ENCODE measurements at regions not wholly inside any gene's neighbourhood (a gene's known extent, or its start where the extent isn't known, plus 50 kb on each side); places are given as distances from the start of the nearest gene placed in this dataset.

GRCh38 chr2:216299588-216299987 is 72.7 kb downstream of the MARCHF4 start:
- no peak for DNase-seq (ENCODE audit: low spot score)
- Mint-ChIP-seq H3K4me3 (ENCODE audit: low read depth) (no peak overlapping the region), H3K27ac (no peak overlapping the region)

GRCh38 chr2:216298719-216299495 is 73.4 kb downstream of the MARCHF4 start:
- intact Hi-C loops (cut with micrococcal nuclease) = no loop called here
- Mint-ChIP-seq H3K36me3 (ENCODE audit: low read depth) (no peaks in the 10 kb centered on the region), H3K27me3 (ENCODE audit: low read depth) (peaks cover 6% of the 10 kb centered on the region)

More at GRCh38 chr2:216299588-216299987, 72.7 kb downstream of the MARCHF4 start:
- intact Hi-C loops (cut with micrococcal nuclease) = no loop called here
- H3K4me1 Mint-ChIP-seq (ENCODE audit: low read depth) = peaks cover 3% of the 10 kb centered on the region
- no peaks in the 10 kb centered on the region for H3K36me3 Mint-ChIP-seq (ENCODE audit: low read depth)
- H3K27me3 Mint-ChIP-seq (ENCODE audit: low read depth) = peaks cover 6% of the 10 kb centered on the region
- H3K9me3 Mint-ChIP-seq = no peaks in the 10 kb centered on the region

DNA sequence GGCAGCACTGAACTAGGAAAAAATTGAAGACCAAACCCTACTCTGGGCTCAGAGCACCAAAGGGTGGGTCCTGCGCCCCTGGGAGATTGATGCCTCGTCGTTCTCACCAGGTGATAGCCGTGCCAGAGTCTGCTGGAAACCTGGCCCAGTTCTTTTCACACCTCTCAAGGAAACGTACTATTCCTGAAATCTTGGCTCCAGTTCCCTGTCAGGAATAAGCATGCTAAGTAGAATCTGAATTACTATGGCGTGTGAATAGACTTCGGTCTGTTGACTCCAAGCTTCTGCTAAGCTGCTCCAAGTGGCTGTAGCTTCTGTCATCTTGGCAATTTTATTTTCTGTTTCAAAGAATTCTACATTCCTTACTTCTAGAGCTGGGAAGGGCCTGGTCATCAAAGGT is 75.4 kb downstream of the MARCHF4 start:
- Mint-ChIP-seq H3K9me3 (no peaks in the 10 kb centered on the region), H3K4me1 (ENCODE audit: low read depth) (peaks cover 3% of the 10 kb centered on the region), H3K36me3 (ENCODE audit: low read depth) (no peaks in the 10 kb centered on the region), H3K27me3 (ENCODE audit: low read depth) (peaks cover 7% of the 10 kb centered on the region), H3K27ac (no peak overlapping the region), H3K4me3 (ENCODE audit: low read depth) (no peak overlapping the region)
- intact Hi-C loops (cut with micrococcal nuclease) = no loop called here
- DNase-seq (ENCODE audit: low spot score) = no peak

More at GRCh38 chr2:216298719-216299495, 73.4 kb downstream of the MARCHF4 start:
- Mint-ChIP-seq H3K9me3 (no peaks in the 10 kb centered on the region), H3K4me1 (ENCODE audit: low read depth) (peaks cover 3% of the 10 kb centered on the region), H3K4me3 (ENCODE audit: low read depth) (no peak overlapping the region), H3K27ac (no peak overlapping the region)
- no peak for DNase-seq (ENCODE audit: low spot score)

DNA sequence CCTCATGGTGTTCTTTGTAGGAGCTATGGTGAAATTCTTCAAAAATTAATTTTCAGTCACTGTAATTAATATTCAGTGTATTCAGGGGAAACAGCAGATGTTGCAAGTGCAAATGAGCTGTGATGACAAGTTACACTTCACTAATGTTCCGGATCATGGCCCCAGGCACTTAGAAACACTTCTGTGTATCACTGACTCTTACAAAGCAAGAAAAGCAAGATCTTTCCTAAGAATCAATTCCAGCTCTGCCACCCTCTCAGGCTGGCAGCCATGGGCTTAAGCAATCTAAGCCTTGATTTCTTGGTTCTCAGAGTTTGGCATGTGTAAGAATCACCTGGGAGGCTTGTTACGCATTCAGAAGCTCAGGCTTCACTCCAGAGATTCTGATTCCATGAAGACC is 78.0 kb downstream of the MARCHF4 start:
- no peak overlapping the region for H3K27ac Mint-ChIP-seq
- no peak for DNase-seq (ENCODE audit: low spot score)
- no peaks in the 10 kb centered on the region for H3K9me3 Mint-ChIP-seq
- H3K4me1 Mint-ChIP-seq (ENCODE audit: low read depth) = peaks cover 3% of the 10 kb centered on the region
- H3K36me3 Mint-ChIP-seq (ENCODE audit: low read depth) = no peaks in the 10 kb centered on the region
- peaks cover 1% of the 10 kb centered on the region for H3K27me3 Mint-ChIP-seq (ENCODE audit: low read depth)
- no peak overlapping the region for H3K4me3 Mint-ChIP-seq (ENCODE audit: low read depth)
- intact Hi-C loops (cut with micrococcal nuclease) = no loop called here

- DNase-seq (ENCODE audit: low spot score) = no peak
- peaks cover 1% of the 10 kb centered on the region for H3K27me3 Mint-ChIP-seq (ENCODE audit: low read depth)
- no peak overlapping the region for H3K27ac Mint-ChIP-seq
- H3K36me3 Mint-ChIP-seq (ENCODE audit: low read depth) = no peaks in the 10 kb centered on the region
- intact Hi-C loops (cut with micrococcal nuclease) = no loop called here
- no peak overlapping the region for H3K4me3 Mint-ChIP-seq (ENCODE audit: low read depth)
- peaks cover 3% of the 10 kb centered on the region for H3K4me1 Mint-ChIP-seq (ENCODE audit: low read depth)
- no peaks in the 10 kb centered on the region for H3K9me3 Mint-ChIP-seq
Measured at GRCh38 chr2:216293883-216294282, 78.4 kb downstream of the MARCHF4 start.

DNA sequence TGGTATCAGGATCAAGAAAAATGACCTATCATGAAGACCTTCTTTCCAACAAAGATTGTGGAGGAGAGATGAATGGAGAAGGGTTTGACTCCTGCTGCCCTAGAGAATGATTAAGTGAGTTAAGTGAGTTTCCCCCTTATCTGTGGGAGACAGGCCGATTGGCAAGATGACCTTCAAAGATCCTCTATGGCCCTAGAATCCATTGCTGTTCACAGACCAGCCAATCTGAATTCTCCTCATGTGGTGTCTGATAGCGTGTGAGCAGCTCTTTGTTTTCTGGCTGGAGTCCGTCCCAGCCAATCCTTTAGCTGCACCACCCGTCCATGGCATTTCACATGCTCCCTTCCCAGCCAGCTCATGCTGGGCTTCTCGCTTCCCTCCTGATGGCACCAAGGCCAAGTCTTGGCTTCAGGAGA is 79.4 kb downstream of the MARCHF4 start:
- Mint-ChIP-seq H3K27ac (no peak overlapping the region), H3K4me1 (ENCODE audit: low read depth) (peaks cover 3% of the 10 kb centered on the region), H3K9me3 (no peaks in the 10 kb centered on the region), H3K4me3 (ENCODE audit: low read depth) (no peak overlapping the region), H3K36me3 (ENCODE audit: low read depth) (no peaks in the 10 kb centered on the region), H3K27me3 (ENCODE audit: low read depth) (peaks cover 1% of the 10 kb centered on the region)
- intact Hi-C loops (cut with micrococcal nuclease) = no loop called here
- DNase-seq (ENCODE audit: low spot score) = no peak

- Mint-ChIP-seq H3K9me3 (no peaks in the 10 kb centered on the region), H3K4me3 (ENCODE audit: low read depth) (no peak overlapping the region), H3K4me1 (ENCODE audit: low read depth) (peaks cover 3% of the 10 kb centered on the region), H3K27me3 (ENCODE audit: low read depth) (peaks cover 1% of the 10 kb centered on the region), H3K36me3 (ENCODE audit: low read depth) (no peaks in the 10 kb centered on the region), H3K27ac (no peak overlapping the region)
- intact Hi-C loops (cut with micrococcal nuclease) = no loop called here
- DNase-seq (ENCODE audit: low spot score) = no peak
Measured at GRCh38 chr2:216292475-216292874, 79.8 kb downstream of the MARCHF4 start.

DNA sequence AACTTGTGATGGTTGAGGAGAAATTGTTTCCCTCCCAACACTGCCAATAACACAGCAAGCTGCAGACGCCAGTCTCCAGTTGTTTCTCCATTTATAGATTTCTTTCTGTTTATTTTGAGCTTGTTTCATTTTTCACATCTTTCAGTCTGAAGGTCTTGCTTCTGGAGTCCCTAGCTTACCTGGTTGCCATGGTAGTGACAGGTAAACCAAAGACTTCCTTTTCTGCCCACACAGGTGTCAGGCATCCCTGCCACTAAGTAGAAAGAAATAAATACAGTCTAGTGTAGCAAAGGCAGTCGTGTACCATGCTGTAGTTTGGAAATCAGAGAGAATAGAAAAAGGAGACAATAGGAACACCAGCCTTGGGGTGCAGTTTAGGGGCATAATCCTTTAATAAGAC is 82.8 kb downstream of the MARCHF4 start:
- Mint-ChIP-seq H3K4me3 (ENCODE audit: low read depth) (no peak overlapping the region), H3K4me1 (ENCODE audit: low read depth) (no peaks in the 10 kb centered on the region), H3K9me3 (no peaks in the 10 kb centered on the region), H3K27me3 (ENCODE audit: low read depth) (peaks cover 1% of the 10 kb centered on the region), H3K27ac (no peak overlapping the region), H3K36me3 (ENCODE audit: low read depth) (no peaks in the 10 kb centered on the region)
- intact Hi-C loops (cut with micrococcal nuclease) = loop anchor here (10.0 kb wide), 1 partner anchor 125 kb away; no protein-coding TSS in a partner anchor
- no peak for DNase-seq (ENCODE audit: low spot score)

DNA sequence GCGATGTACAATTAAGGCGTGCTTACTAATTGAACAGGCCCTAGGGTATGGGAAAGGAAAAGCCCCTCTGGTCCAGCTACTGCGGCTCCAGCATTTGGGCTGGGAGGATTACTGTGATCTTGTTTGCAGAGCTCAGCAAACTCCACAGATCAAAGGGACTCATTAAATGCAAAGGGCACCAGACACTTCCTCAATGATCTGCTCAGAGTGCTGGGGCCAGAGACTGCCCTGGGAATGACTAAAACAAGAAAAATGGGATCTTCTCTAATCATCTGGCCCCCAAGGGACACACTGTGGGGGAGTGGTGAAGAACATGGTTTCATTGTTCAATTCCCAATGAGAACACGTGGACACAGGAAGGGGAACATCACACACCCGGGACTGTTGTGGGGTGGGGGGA is 85.0 kb downstream of the MARCHF4 start:
- intact Hi-C loops (cut with micrococcal nuclease) = loop anchor here (10.0 kb wide), 1 partner anchor 122 kb away; no protein-coding TSS in a partner anchor
- no peaks in the 10 kb centered on the region for H3K36me3 Mint-ChIP-seq (ENCODE audit: low read depth)
- H3K4me1 Mint-ChIP-seq (ENCODE audit: low read depth) = no peaks in the 10 kb centered on the region
- H3K9me3 Mint-ChIP-seq = no peaks in the 10 kb centered on the region
- H3K27ac Mint-ChIP-seq = no peak overlapping the region
- H3K27me3 Mint-ChIP-seq (ENCODE audit: low read depth) = no peaks in the 10 kb centered on the region
- DNase-seq (ENCODE audit: low spot score) = no peak
- H3K4me3 Mint-ChIP-seq (ENCODE audit: low read depth) = no peak overlapping the region

GRCh38 chr2:216286616-216287231 is 85.6 kb downstream of the MARCHF4 start:
- intact Hi-C loops (cut with micrococcal nuclease) = loop anchor here (10.0 kb wide), 1 partner anchor 122 kb away; no protein-coding TSS in a partner anchor

DNA sequence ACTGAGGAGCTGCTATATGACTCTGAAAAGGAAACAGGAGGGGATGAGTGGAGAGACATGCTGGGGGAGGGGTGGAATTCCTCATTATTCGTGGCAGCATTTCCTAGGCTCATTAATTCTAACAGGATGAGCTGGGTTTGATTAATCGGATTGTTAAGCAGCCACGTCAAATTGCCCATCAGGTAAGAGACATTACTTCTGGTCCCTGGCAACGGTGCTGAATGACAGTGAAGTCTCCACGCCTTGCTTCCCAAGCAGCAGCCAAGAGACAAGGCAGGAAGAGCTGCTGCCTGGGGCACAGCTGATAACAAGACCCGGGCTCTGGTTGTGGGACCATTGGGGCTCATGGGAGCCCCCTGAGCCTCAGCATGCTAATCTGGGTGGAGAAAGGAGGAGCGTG is 86.6 kb downstream of the MARCHF4 start:
- Mint-ChIP-seq H3K9me3 (no peaks in the 10 kb centered on the region), H3K27me3 (ENCODE audit: low read depth) (no peaks in the 10 kb centered on the region), H3K4me3 (ENCODE audit: low read depth) (no peak overlapping the region), H3K4me1 (ENCODE audit: low read depth) (no peaks in the 10 kb centered on the region), H3K27ac (no peak overlapping the region), H3K36me3 (ENCODE audit: low read depth) (no peaks in the 10 kb centered on the region)
- intact Hi-C loops (cut with micrococcal nuclease) = loop anchor here (10.0 kb wide), 1 partner anchor 121 kb away; no protein-coding TSS in a partner anchor
- DNase-seq (ENCODE audit: low spot score) = no peak

More at GRCh38 chr2:216286616-216287231, 85.6 kb downstream of the MARCHF4 start:
- Mint-ChIP-seq H3K36me3 (ENCODE audit: low read depth) (no peaks in the 10 kb centered on the region), H3K9me3 (no peaks in the 10 kb centered on the region), H3K27ac (no peak overlapping the region), H3K4me3 (ENCODE audit: low read depth) (no peak overlapping the region), H3K4me1 (ENCODE audit: low read depth) (no peaks in the 10 kb centered on the region), H3K27me3 (ENCODE audit: low read depth) (no peaks in the 10 kb centered on the region)
- DNase-seq (ENCODE audit: low spot score) = no peak

DNA sequence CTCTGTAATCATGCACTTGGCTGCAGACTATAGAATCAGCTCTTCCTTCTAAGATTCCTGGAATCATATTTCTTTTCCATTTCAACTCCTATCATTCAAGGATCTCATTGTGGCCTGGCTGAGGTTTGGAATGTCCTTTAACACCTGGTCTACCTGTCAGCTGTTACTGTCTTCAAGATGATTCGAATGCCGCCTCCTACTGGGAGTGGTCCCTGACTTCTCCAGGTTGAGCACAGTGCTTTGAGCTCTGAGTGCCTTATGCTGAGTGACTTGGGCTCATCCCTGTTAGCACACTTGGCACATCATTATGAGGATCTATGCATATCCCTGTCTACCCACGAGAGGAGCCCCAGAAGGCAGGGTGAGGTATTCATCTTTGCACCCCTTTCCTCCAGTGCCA is 87.6 kb downstream of the MARCHF4 start:
- no peaks in the 10 kb centered on the region for H3K36me3 Mint-ChIP-seq (ENCODE audit: low read depth)

More for the DNA sequence above, 87.6 kb downstream of the MARCHF4 start:
- no peak overlapping the region for H3K27ac Mint-ChIP-seq
- no peak overlapping the region for H3K4me3 Mint-ChIP-seq (ENCODE audit: low read depth)
- no peak for DNase-seq (ENCODE audit: low spot score)
- H3K4me1 Mint-ChIP-seq (ENCODE audit: low read depth) = no peaks in the 10 kb centered on the region
- H3K9me3 Mint-ChIP-seq = no peaks in the 10 kb centered on the region
- intact Hi-C loops (cut with micrococcal nuclease) = loop anchor here (10.0 kb wide), 1 partner anchor 120 kb away; no protein-coding TSS in a partner anchor
- no peaks in the 10 kb centered on the region for H3K27me3 Mint-ChIP-seq (ENCODE audit: low read depth)
